ENCODE measurements at regions not wholly inside any gene's neighbourhood (a gene's known extent, or its start where the extent isn't known, plus 50 kb on each side); places are given as distances from the start of the nearest gene placed in this dataset.

- H3K4me3 ChIP-seq (ENCODE audit: low read depth, low read length) = no peak overlapping the region
- TF ChIP-seq CTCF (IDR thresholded peaks at IDR 0.05; ENCODE audit: low read depth, low read length) = no peak
- in situ Hi-C loops (cut with HindIII; ENCODE audit: low sequenced_read_pairs) = no loop called here
- no peak for DNase-seq (ENCODE audit: low read depth, low spot score)
Observed at GRCh38 chr1:4500441-4500840, 154.0 kb upstream of the AJAP1 start.

- no peak overlapping the region for H3K4me3 ChIP-seq (ENCODE audit: low read depth, low read length)
- DNase-seq (ENCODE audit: low read depth, low spot score) = no peak
- no peak for TF ChIP-seq CTCF (IDR thresholded peaks at IDR 0.05; ENCODE audit: low read depth, low read length)
- in situ Hi-C loops (cut with HindIII; ENCODE audit: low sequenced_read_pairs) = no loop called here
Observed at GRCh38 chr1:4506591-4506990, 147.8 kb upstream of the AJAP1 start.

GRCh38 chr1:4509206-4509605 is 145.2 kb upstream of the AJAP1 start:
- in situ Hi-C loops (cut with HindIII; ENCODE audit: low sequenced_read_pairs) = no loop called here
- H3K4me3 ChIP-seq (ENCODE audit: low read depth, low read length) = no peak overlapping the region
- TF ChIP-seq CTCF (IDR thresholded peaks at IDR 0.05; ENCODE audit: low read depth, low read length) = no peak
- no peak for DNase-seq (ENCODE audit: low read depth, low spot score)

- DNase-seq (ENCODE audit: low read depth, low spot score) = no peak
- H3K4me3 ChIP-seq (ENCODE audit: low read depth, low read length) = no peak overlapping the region
- no peak for TF ChIP-seq CTCF (IDR thresholded peaks at IDR 0.05; ENCODE audit: low read depth, low read length)
- in situ Hi-C loops (cut with HindIII; ENCODE audit: low sequenced_read_pairs) = no loop called here
Observed at GRCh38 chr1:4510276-4510691, 144.1 kb upstream of the AJAP1 start.

GRCh38 chr1:4511374-4511773 is 143.0 kb upstream of the AJAP1 start:
- H3K4me3 ChIP-seq (ENCODE audit: low read depth, low read length) = no peak overlapping the region
- DNase-seq (ENCODE audit: low read depth, low spot score) = no peak
- TF ChIP-seq CTCF (IDR thresholded peaks at IDR 0.05; ENCODE audit: low read depth, low read length) = no peak
- in situ Hi-C loops (cut with HindIII; ENCODE audit: low sequenced_read_pairs) = no loop called here

- H3K4me3 ChIP-seq (ENCODE audit: low read depth, low read length) = no peak overlapping the region
- in situ Hi-C loops (cut with HindIII; ENCODE audit: low sequenced_read_pairs) = no loop called here
- no peak for DNase-seq (ENCODE audit: low read depth, low spot score)
- TF ChIP-seq CTCF (IDR thresholded peaks at IDR 0.05; ENCODE audit: low read depth, low read length) = no peak
Observed at GRCh38 chr1:4512636-4513035, 141.8 kb upstream of the AJAP1 start.

- H3K4me3 ChIP-seq (ENCODE audit: low read depth, low read length) = no peak overlapping the region
- no peak for DNase-seq (ENCODE audit: low read depth, low spot score)
- in situ Hi-C loops (cut with HindIII; ENCODE audit: low sequenced_read_pairs) = no loop called here
- no peak for TF ChIP-seq CTCF (IDR thresholded peaks at IDR 0.05; ENCODE audit: low read depth, low read length)
Observed at GRCh38 chr1:4513685-4514084, 140.7 kb upstream of the AJAP1 start.

Measured in astrocyte of the spinal cord (primary cell).